HEK293T (cell line): ENCODE measurements at regions not wholly inside any gene's neighbourhood (a gene's known extent, or its start where the extent isn't known, plus 50 kb on each side); places are given as distances from the start of the nearest gene placed in this dataset.

Experiments
- CTBP1 ChIP-seq: fragments of 450-650 bp; IDR thresholded peaks from 2 replicates; pipeline ENCODE4 v1.6.1; 2016; ENCODE audit warnings: borderline replicate concordance
- ELF4 ChIP-seq: fragments of 450-650 bp; IDR thresholded peaks from 2 replicates; pipeline ENCODE4 v1.6.1; 2017; ENCODE audit warnings: antibody characterized with exemption
- FOXM1 ChIP-seq: fragments of 450-650 bp; IDR thresholded peaks from 2 replicates; pipeline ENCODE4 v1.6.1; 2017; ENCODE audit warnings: mild to moderate bottlenecking, borderline replicate concordance
- HDGF ChIP-seq: fragments of 450-650 bp; IDR thresholded peaks from 2 replicates; pipeline ENCODE4 v1.6.1; 2017; ENCODE audit warnings: antibody characterized with exemption, borderline replicate concordance
- SP1 ChIP-seq: fragments of 450-650 bp; IDR thresholded peaks from 2 replicates; pipeline ENCODE4 v1.6.1; 2017
- SUZ12 ChIP-seq: fragments of 450-650 bp; IDR thresholded peaks from 2 replicates; pipeline ENCODE4 v1.6.1; 2016; ENCODE audit warnings: mild to moderate bottlenecking

DNA sequence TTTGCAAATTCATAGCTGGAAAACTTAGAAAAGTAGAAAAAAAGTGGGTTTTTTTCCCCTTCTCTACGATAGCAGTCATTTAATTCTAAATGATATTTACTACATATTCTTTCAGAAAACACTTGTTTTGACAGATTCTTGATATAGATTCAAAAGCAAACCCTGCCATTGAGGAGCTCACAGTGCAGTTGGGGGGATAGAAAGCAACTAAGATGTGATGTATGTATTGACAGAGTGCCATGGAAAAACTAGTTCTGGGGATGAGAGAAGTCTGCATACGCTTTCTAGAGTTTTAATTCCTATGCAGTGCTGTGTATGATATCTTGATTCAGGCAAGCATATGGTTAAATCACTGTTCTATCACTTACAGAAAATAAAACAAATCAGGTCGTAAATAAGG, 436.6 kb upstream of the GHITM start:
- no peak for TF ChIP-seq CTBP1
- TF ChIP-seq SUZ12: no peak
- no peak for TF ChIP-seq HDGF
- TF ChIP-seq ELF4: no peak
- TF ChIP-seq SP1: no peak
- no peak for TF ChIP-seq FOXM1
